ENCODE measurements at regions not wholly inside any gene's neighbourhood (a gene's known extent, or its start where the extent isn't known, plus 50 kb on each side); places are given as distances from the start of the nearest gene placed in this dataset.

- Histone ChIP-seq H3K9me3 (ENCODE audit: insufficient read depth, low read length) (no peaks in the 10 kb centered on the region), H3K9ac (ENCODE audit: low read length) (no peak overlapping the region), H3K4me2 (ENCODE audit: low read length) (no peak overlapping the region), H3K27me3 (ENCODE audit: low read depth, low read length) (no peaks in the 10 kb centered on the region), H2AFZ (ENCODE audit: low read depth, low read length) (no peak overlapping the region), H3K36me3 (replicated peaks; ENCODE audit: low read depth, low read length) (no peaks in the 10 kb centered on the region), H3K27ac (ENCODE audit: low read length) (no peak overlapping the region), H4K20me1 (ENCODE audit: insufficient read depth, low read length) (no peaks in the 10 kb centered on the region), H3K4me3 (ENCODE audit: low read length) (no peak overlapping the region), H3K79me2 (ENCODE audit: low read length) (no peaks in the 10 kb centered on the region), H3K4me1 (ENCODE audit: low read length) (no peaks in the 10 kb centered on the region)
- no peak for TF ChIP-seq CTCF (IDR thresholded peaks at IDR 0.05; ENCODE audit: low read depth, low read length)
- TF ChIP-seq EZH2phosphoT487 (IDR thresholded peaks at IDR 0.05; ENCODE audit: low read depth), result no peak
These were observed 124.0 kb upstream of the TARS1 start for GRCh38 chr5:33316773-33317172.

GRCh38 chr5:33317271-33317670 lies 123.5 kb upstream of the TARS1 start:
- H3K9ac ChIP-seq (ENCODE audit: low read length), result no peak overlapping the region
- H4K20me1 ChIP-seq (ENCODE audit: insufficient read depth, low read length), result no peaks in the 10 kb centered on the region
- no peaks in the 10 kb centered on the region for H3K27me3 ChIP-seq (ENCODE audit: low read depth, low read length)
- H3K4me2 ChIP-seq (ENCODE audit: low read length), result no peak overlapping the region
- H3K4me1 ChIP-seq (ENCODE audit: low read length), result no peaks in the 10 kb centered on the region
- H3K36me3 ChIP-seq (replicated peaks; ENCODE audit: low read depth, low read length), result no peaks in the 10 kb centered on the region
- no peak overlapping the region for H2AFZ ChIP-seq (ENCODE audit: low read depth, low read length)
- no peak overlapping the region for H3K4me3 ChIP-seq (ENCODE audit: low read length)
- TF ChIP-seq CTCF (IDR thresholded peaks at IDR 0.05; ENCODE audit: low read depth, low read length), result no peak
- H3K79me2 ChIP-seq (ENCODE audit: low read length), result no peaks in the 10 kb centered on the region
- H3K9me3 ChIP-seq (ENCODE audit: insufficient read depth, low read length), result no peaks in the 10 kb centered on the region
- no peak overlapping the region for H3K27ac ChIP-seq (ENCODE audit: low read length)

GRCh38 chr5:33319151-33319550 lies 121.6 kb upstream of the TARS1 start:
- no peak for TF ChIP-seq CTCF (IDR thresholded peaks at IDR 0.05; ENCODE audit: low read depth, low read length)
- no peak for TF ChIP-seq EZH2phosphoT487 (IDR thresholded peaks at IDR 0.05; ENCODE audit: low read depth)
- H3K4me2 ChIP-seq (ENCODE audit: low read length), result no peak overlapping the region

GRCh38 chr5:33319841-33320240 lies 120.9 kb upstream of the TARS1 start:
- Histone ChIP-seq H3K4me2 (ENCODE audit: low read length) (no peak overlapping the region), H3K27me3 (ENCODE audit: low read depth, low read length) (no peaks in the 10 kb centered on the region), H3K9me3 (ENCODE audit: insufficient read depth, low read length) (no peaks in the 10 kb centered on the region), H3K36me3 (replicated peaks; ENCODE audit: low read depth, low read length) (no peaks in the 10 kb centered on the region), H3K27ac (ENCODE audit: low read length) (no peak overlapping the region), H3K79me2 (ENCODE audit: low read length) (no peaks in the 10 kb centered on the region), H3K4me3 (ENCODE audit: low read length) (no peak overlapping the region), H3K9ac (ENCODE audit: low read length) (no peak overlapping the region), H2AFZ (ENCODE audit: low read depth, low read length) (no peak overlapping the region), H4K20me1 (ENCODE audit: insufficient read depth, low read length) (no peaks in the 10 kb centered on the region), H3K4me1 (ENCODE audit: low read length) (no peaks in the 10 kb centered on the region)
- no peak for TF ChIP-seq CTCF (IDR thresholded peaks at IDR 0.05; ENCODE audit: low read depth, low read length)
- no peak for TF ChIP-seq EZH2phosphoT487 (IDR thresholded peaks at IDR 0.05; ENCODE audit: low read depth)

More at GRCh38 chr5:33319151-33319550, 121.6 kb upstream of the TARS1 start:
- Histone ChIP-seq H4K20me1 (ENCODE audit: insufficient read depth, low read length) (no peaks in the 10 kb centered on the region), H3K27me3 (ENCODE audit: low read depth, low read length) (no peaks in the 10 kb centered on the region), H3K4me1 (ENCODE audit: low read length) (no peaks in the 10 kb centered on the region), H3K9me3 (ENCODE audit: insufficient read depth, low read length) (no peaks in the 10 kb centered on the region), H3K27ac (ENCODE audit: low read length) (no peak overlapping the region), H3K36me3 (replicated peaks; ENCODE audit: low read depth, low read length) (no peaks in the 10 kb centered on the region), H2AFZ (ENCODE audit: low read depth, low read length) (no peak overlapping the region), H3K79me2 (ENCODE audit: low read length) (no peaks in the 10 kb centered on the region), H3K4me3 (ENCODE audit: low read length) (no peak overlapping the region), H3K9ac (ENCODE audit: low read length) (no peak overlapping the region)
